SK-N-MC (cell line): ENCODE measurements at regions not wholly inside any gene's neighbourhood (a gene's known extent, or its start where the extent isn't known, plus 50 kb on each side); places are given as distances from the start of the nearest gene placed in this dataset.

Experiments used
- EZH2 ChIP-seq: fragments of 200-600 bp; sonication (generic); IDR thresholded peaks from one replicate; pipeline ENCODE4 v1.6.1; 2017; ENCODE audit warnings: antibody characterized with exemption
- POLR2AphosphoS5 ChIP-seq: IDR thresholded peaks from 2 replicates; pipeline ENCODE4 v1.6.1; 2012; ENCODE audit warnings: mild to moderate bottlenecking, low read depth, low read length, borderline replicate concordance

- TF ChIP-seq POLR2AphosphoS5 (no peak), EZH2 (no peak)
Measured at GRCh38 chr5:3320317-3320875, 275.2 kb upstream of the IRX1 start.
